ENCODE measurements at regions not wholly inside any gene's neighbourhood (a gene's known extent, or its start where the extent isn't known, plus 50 kb on each side); places are given as distances from the start of the nearest gene placed in this dataset.

DNA sequence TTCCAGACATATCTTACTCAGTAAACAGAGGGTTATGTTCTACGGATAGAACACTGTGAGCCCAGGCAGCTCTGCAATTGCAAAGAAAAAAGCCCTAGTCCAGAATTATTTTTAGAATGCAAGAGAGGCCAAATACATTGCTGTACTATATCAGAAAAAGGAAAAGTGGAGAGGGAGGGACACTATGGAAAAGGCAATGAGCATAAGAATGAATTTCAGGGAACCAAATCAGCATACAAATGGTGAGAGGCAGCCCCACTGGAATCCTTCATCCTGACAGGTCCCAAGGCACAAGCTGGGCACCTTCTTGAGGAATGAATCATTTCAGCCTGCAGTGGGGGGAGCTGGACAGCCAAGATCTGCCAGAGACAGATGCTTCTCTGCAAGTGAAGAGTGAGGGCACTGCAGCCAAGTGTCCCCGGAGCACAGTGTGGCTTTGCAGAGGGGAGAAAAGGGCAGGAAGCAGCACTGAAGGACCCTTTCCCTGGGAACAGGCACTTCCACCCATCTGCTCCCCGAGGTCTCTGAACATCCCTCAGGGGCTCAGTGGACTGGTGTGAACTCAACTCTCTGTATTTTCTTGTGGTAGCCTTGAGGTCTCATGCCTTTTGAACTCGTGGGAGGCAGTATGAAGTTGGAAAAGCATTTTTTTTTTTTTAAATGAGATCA lies 115.6 kb downstream of the XCL2 start:
- no peaks in the 10 kb centered on the region; the same call in 1 of the 2 replicates for H3K27me3 ChIP-seq (replicated peaks; ENCODE audit: control insufficient read depth, insufficient read depth, low read length)
- TF ChIP-seq, protein P1, sequence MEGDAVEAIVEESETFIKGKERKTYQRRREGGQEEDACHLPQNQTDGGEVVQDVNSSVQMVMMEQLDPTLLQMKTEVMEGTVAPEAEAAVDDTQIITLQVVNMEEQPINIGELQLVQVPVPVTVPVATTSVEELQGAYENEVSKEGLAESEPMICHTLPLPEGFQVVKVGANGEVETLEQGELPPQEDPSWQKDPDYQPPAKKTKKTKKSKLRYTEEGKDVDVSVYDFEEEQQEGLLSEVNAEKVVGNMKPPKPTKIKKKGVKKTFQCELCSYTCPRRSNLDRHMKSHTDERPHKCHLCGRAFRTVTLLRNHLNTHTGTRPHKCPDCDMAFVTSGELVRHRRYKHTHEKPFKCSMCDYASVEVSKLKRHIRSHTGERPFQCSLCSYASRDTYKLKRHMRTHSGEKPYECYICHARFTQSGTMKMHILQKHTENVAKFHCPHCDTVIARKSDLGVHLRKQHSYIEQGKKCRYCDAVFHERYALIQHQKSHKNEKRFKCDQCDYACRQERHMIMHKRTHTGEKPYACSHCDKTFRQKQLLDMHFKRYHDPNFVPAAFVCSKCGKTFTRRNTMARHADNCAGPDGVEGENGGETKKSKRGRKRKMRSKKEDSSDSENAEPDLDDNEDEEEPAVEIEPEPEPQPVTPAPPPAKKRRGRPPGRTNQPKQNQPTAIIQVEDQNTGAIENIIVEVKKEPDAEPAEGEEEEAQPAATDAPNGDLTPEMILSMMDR (IDR thresholded peaks at IDR 0.05; ENCODE audit: insufficient read depth, low read length, poor library complexity, severe bottlenecking), result no peak
- no peaks in the 10 kb centered on the region for H3K36me3 ChIP-seq (ENCODE audit: control insufficient read depth, insufficient read depth, low read length)
- DNase-seq (ENCODE audit: extremely low read depth, insufficient read length), result no peak
- no peak overlapping the region for H3K4me3 ChIP-seq (replicated peaks; ENCODE audit: low read depth, low read length)

DNA sequence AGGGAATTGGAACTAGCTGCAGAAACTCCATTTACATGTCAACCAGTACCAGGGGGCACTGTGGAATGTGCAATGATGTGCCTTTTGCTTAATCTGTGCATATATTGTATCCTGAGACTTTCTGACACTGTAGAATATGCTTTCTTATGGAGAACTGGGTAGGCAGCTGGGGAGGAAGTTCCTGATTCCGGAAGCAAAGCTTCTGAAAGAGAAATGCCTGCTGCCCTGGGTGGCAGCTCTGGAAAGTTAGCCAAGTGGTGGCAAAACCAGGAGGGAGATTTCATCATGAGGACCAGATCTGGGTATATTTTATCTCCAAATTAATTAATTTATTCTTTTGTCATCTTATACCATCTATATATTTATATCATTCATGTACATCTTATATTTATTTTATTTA lies 116.7 kb downstream of the XCL2 start:
- H3K36me3 ChIP-seq (ENCODE audit: control insufficient read depth, insufficient read depth, low read length), result no peaks in the 10 kb centered on the region
- H3K4me3 ChIP-seq (replicated peaks; ENCODE audit: low read depth, low read length), result no peak overlapping the region
- TF ChIP-seq, protein P1 (IDR thresholded peaks at IDR 0.05; ENCODE audit: insufficient read depth, low read length, poor library complexity, severe bottlenecking), result no peak
- DNase-seq (ENCODE audit: extremely low read depth, insufficient read length), result no peak
- no peaks in the 10 kb centered on the region; the same call in 1 of the 2 replicates for H3K27me3 ChIP-seq (replicated peaks; ENCODE audit: control insufficient read depth, insufficient read depth, low read length)

DNA sequence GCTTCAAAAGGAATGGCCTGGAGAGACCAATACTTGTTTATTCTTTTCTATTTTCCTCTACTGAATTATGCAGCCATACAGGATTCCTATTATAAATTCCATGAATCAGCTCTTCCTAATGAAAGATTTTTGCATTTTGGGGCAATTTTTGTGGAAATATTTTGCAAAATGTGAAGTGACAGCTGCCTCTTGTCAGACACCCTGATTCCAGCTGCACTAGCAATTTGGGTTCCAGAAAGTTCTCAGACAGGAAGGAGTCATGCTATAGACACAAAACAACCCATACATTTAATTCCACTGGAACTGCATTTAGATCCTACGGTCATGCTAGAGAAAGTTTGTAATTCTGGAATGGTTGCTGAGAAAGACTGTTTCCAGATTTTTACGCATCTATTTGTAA lies 119.5 kb downstream of the XCL2 start:
- TF ChIP-seq, protein P1 (IDR thresholded peaks at IDR 0.05; ENCODE audit: insufficient read depth, low read length, poor library complexity, severe bottlenecking), result no peak
- H3K4me3 ChIP-seq (replicated peaks; ENCODE audit: low read depth, low read length), result no peak overlapping the region
- H3K27me3 ChIP-seq (replicated peaks; ENCODE audit: control insufficient read depth, insufficient read depth, low read length), result no peaks in the 10 kb centered on the region
- DNase-seq (ENCODE audit: extremely low read depth, insufficient read length), result no peak
- H3K36me3 ChIP-seq (ENCODE audit: control insufficient read depth, insufficient read depth, low read length), result no peaks in the 10 kb centered on the region

DNA sequence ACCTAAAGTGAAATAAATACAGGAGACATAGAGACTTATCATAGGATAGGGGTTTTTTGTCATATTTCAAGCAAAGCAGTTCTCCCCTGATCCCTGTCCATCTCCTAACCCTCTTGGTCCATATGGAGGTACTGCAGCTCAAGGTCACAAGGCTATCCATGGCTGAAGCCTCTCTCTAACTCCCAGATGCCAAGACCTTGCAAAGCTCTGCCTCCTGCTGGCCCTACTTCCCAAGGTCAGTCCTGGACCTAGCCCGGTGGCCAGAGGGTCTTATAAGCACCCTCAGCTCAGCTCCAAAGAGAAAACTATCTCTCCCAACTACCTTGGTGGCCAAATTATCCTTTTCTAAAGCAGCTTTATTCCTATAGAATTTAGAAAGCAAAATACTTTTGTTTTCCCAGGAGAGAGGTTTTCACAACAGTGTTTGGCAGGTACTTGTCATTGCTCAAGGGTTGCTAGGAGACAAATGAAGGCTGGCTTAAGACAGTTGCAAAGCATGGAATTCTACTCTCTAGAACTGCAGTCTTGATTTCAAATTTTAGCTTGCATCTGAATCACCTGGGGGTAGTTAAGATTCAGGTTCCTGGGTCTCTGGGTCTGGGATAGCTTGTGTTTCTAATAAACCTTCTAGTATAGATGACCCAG lies 121.5 kb downstream of the XCL2 start:
- DNase-seq (ENCODE audit: extremely low read depth, insufficient read length), result no peak
- Histone ChIP-seq H3K27me3 (replicated peaks; ENCODE audit: control insufficient read depth, insufficient read depth, low read length) (no peaks in the 10 kb centered on the region), H3K4me3 (replicated peaks; ENCODE audit: low read depth, low read length) (no peak overlapping the region), H3K36me3 (ENCODE audit: control insufficient read depth, insufficient read depth, low read length) (no peaks in the 10 kb centered on the region)
- TF ChIP-seq, protein P1 (IDR thresholded peaks at IDR 0.05; ENCODE audit: insufficient read depth, low read length, poor library complexity, severe bottlenecking), result no peak

DNA sequence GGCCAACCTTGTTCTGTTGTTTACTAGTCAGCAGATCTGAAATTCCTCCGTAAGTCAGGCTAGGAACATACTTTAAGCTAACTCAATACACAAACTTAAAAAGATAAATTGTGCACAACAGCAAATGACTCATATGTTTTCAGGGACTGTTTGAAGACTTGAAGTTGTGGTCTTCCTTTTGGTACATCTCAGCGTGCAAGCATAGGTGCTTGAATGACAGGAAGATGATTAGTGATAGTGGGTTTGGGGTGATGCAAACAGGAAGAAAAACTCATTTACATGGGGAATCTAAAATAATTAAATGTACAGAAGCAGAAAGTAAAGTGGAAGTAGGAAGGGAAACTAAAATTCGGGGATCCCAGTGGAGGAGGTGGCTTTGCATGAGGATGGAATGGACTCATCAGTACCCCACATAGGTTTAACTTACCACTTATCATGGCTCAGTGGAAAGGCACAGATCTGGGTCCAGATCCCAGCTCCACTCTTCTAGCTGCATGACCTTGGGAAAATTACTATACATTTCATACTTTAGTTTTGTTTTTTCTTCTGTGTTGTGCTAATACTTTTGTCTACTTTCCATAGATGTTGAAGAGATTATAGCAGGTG lies 122.3 kb downstream of the XCL2 start:
- Histone ChIP-seq H3K36me3 (ENCODE audit: control insufficient read depth, insufficient read depth, low read length) (no peaks in the 10 kb centered on the region), H3K4me3 (replicated peaks; ENCODE audit: low read depth, low read length) (no peak overlapping the region), H3K27me3 (replicated peaks; ENCODE audit: control insufficient read depth, insufficient read depth, low read length) (no peaks in the 10 kb centered on the region)
- TF ChIP-seq, protein P1 (IDR thresholded peaks at IDR 0.05; ENCODE audit: insufficient read depth, low read length, poor library complexity, severe bottlenecking), result no peak
- no peak for DNase-seq (ENCODE audit: extremely low read depth, insufficient read length)
